ENCODE measurements at regions not wholly inside any gene's neighbourhood (a gene's known extent, or its start where the extent isn't known, plus 50 kb on each side); places are given as distances from the start of the nearest gene placed in this dataset.

GRCh38 chr7:82567356-82567755 lies 123.8 kb upstream of the CACNA2D1 start:
- Mint-ChIP-seq H3K4me3 (no peak overlapping the region), H3K27ac (no peak overlapping the region), H3K9me3 (no peaks in the 10 kb centered on the region), H3K36me3 (ENCODE audit: low read depth) (no peaks in the 10 kb centered on the region), H3K4me1 (ENCODE audit: low read depth) (peaks cover 2% of the 10 kb centered on the region), H3K27me3 (no peaks in the 10 kb centered on the region)
- no peak for DNase-seq

GRCh38 chr7:82566752-82567151 lies 123.2 kb upstream of the CACNA2D1 start:
- H3K27me3 Mint-ChIP-seq: no peaks in the 10 kb centered on the region
- no peak for DNase-seq
- H3K4me3 Mint-ChIP-seq: no peak overlapping the region
- no peaks in the 10 kb centered on the region for H3K36me3 Mint-ChIP-seq (ENCODE audit: low read depth)
- H3K27ac Mint-ChIP-seq: no peak overlapping the region
- no peaks in the 10 kb centered on the region for H3K4me1 Mint-ChIP-seq (ENCODE audit: low read depth)
- no peaks in the 10 kb centered on the region for H3K9me3 Mint-ChIP-seq

- no peak for DNase-seq
Observed at GRCh38 chr7:82562716-82563404, 119.3 kb upstream of the CACNA2D1 start.

GRCh38 chr7:82559193-82559805 lies 115.7 kb upstream of the CACNA2D1 start:
- Mint-ChIP-seq H3K27me3 (peaks cover 3% of the 10 kb centered on the region), H3K9me3 (peaks cover 7% of the 10 kb centered on the region), H3K4me3 (no peak overlapping the region), H3K36me3 (ENCODE audit: low read depth) (no peaks in the 10 kb centered on the region), H3K27ac (no peak overlapping the region), H3K4me1 (ENCODE audit: low read depth) (no peaks in the 10 kb centered on the region)
- DNase-seq: no peak

More at GRCh38 chr7:82562716-82563404, 119.3 kb upstream of the CACNA2D1 start:
- no peaks in the 10 kb centered on the region for H3K36me3 Mint-ChIP-seq (ENCODE audit: low read depth)
- H3K4me1 Mint-ChIP-seq (ENCODE audit: low read depth): no peaks in the 10 kb centered on the region
- no peak overlapping the region for H3K27ac Mint-ChIP-seq
- no peaks in the 10 kb centered on the region for H3K9me3 Mint-ChIP-seq
- H3K4me3 Mint-ChIP-seq: no peak overlapping the region
- H3K27me3 Mint-ChIP-seq: no peaks in the 10 kb centered on the region

GRCh38 chr7:82549616-82550285 lies 106.2 kb upstream of the CACNA2D1 start:
- no peak for DNase-seq
- Mint-ChIP-seq H3K27ac (no peak overlapping the region), H3K27me3 (peaks cover 5% of the 10 kb centered on the region), H3K4me1 (ENCODE audit: low read depth) (no peaks in the 10 kb centered on the region), H3K4me3 (no peak overlapping the region), H3K9me3 (peaks cover 6% of the 10 kb centered on the region), H3K36me3 (ENCODE audit: low read depth) (no peaks in the 10 kb centered on the region)

- H3K9me3 Mint-ChIP-seq: peaks cover 2% of the 10 kb centered on the region
- no peaks in the 10 kb centered on the region for H3K27me3 Mint-ChIP-seq
- no peaks in the 10 kb centered on the region for H3K36me3 Mint-ChIP-seq (ENCODE audit: low read depth)
- no peak overlapping the region for H3K4me3 Mint-ChIP-seq
- H3K4me1 Mint-ChIP-seq (ENCODE audit: low read depth): no peaks in the 10 kb centered on the region
- H3K27ac Mint-ChIP-seq: no peak overlapping the region
- no peak for DNase-seq
Observed at GRCh38 chr7:82548141-82548688, 104.6 kb upstream of the CACNA2D1 start.

GRCh38 chr7:82542665-82543064 lies 99.1 kb upstream of the CACNA2D1 start:
- H3K9me3 Mint-ChIP-seq: peaks cover 2% of the 10 kb centered on the region
- H3K36me3 Mint-ChIP-seq (ENCODE audit: low read depth): no peaks in the 10 kb centered on the region
- no peak for DNase-seq
- peaks cover 3% of the 10 kb centered on the region for H3K27me3 Mint-ChIP-seq
- H3K4me3 Mint-ChIP-seq: no peak overlapping the region
- H3K4me1 Mint-ChIP-seq (ENCODE audit: low read depth): peaks cover 3% of the 10 kb centered on the region
- no peak overlapping the region for H3K27ac Mint-ChIP-seq

GRCh38 chr7:82539969-82540368 lies 96.4 kb upstream of the CACNA2D1 start:
- Mint-ChIP-seq H3K27ac (no peak overlapping the region), H3K4me3 (no peak overlapping the region), H3K27me3 (peaks cover 3% of the 10 kb centered on the region), H3K9me3 (no peaks in the 10 kb centered on the region), H3K36me3 (ENCODE audit: low read depth) (no peaks in the 10 kb centered on the region), H3K4me1 (ENCODE audit: low read depth) (peaks cover 3% of the 10 kb centered on the region)
- no peak for DNase-seq

DNA sequence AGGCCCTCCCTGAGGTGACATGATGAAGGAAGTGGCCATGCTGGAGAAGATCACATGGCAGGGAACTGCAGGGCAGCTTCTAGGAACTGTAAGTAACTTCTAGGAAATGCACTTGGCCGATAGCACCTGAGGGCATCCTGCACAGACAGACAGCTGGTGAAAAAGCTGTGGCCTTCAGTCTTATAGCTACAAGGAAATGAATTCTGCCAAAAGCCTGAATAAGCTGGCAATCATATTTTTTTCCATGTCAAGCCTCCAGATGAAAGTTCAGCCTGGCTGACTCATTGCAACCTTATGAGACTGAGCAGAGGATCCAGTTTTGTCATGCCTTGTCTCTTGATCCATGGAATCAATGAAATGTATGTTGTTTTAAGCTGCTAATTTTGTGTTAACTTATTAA lies 91.1 kb upstream of the CACNA2D1 start:
- H3K4me3 Mint-ChIP-seq: no peak overlapping the region
- H3K4me1 Mint-ChIP-seq (ENCODE audit: low read depth): no peaks in the 10 kb centered on the region
- no peaks in the 10 kb centered on the region for H3K9me3 Mint-ChIP-seq
- no peaks in the 10 kb centered on the region for H3K36me3 Mint-ChIP-seq (ENCODE audit: low read depth)
- DNase-seq: no peak
- H3K27me3 Mint-ChIP-seq: no peaks in the 10 kb centered on the region
- no peak overlapping the region for H3K27ac Mint-ChIP-seq

DNA sequence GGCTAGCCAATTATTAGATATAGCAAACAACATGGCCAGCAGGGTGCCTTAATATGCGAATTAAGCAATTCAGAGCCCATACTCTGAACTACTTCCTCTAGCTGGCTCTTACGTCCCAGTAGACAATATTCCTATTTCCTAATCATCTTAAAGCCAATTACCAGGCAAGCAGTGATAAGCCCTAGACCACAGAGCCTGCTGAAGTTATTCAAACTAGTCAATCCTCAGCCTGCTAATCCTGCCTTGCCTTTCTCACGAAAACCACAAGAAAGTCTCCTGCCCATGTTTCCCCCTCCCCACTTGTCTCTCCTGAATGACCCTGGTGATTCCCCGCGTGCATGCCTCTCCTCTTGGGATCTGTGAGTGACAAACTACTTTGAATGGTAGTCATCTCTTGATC lies 86.8 kb upstream of the CACNA2D1 start:
- Mint-ChIP-seq H3K36me3 (ENCODE audit: low read depth) (no peaks in the 10 kb centered on the region), H3K4me3 (no peak overlapping the region), H3K27ac (no peak overlapping the region), H3K27me3 (no peaks in the 10 kb centered on the region), H3K9me3 (no peaks in the 10 kb centered on the region), H3K4me1 (ENCODE audit: low read depth) (no peaks in the 10 kb centered on the region)
- DNase-seq: no peak

GRCh38 chr7:82528577-82529310 lies 85.2 kb upstream of the CACNA2D1 start:
- Mint-ChIP-seq H3K36me3 (ENCODE audit: low read depth) (no peaks in the 10 kb centered on the region), H3K4me3 (no peak overlapping the region), H3K4me1 (ENCODE audit: low read depth) (no peaks in the 10 kb centered on the region), H3K27ac (no peak overlapping the region), H3K27me3 (no peaks in the 10 kb centered on the region), H3K9me3 (peaks cover 2% of the 10 kb centered on the region)
- no peak for DNase-seq

GRCh38 chr7:82527851-82528250 lies 84.3 kb upstream of the CACNA2D1 start:
- Mint-ChIP-seq H3K36me3 (ENCODE audit: low read depth) (no peaks in the 10 kb centered on the region), H3K4me1 (ENCODE audit: low read depth) (no peaks in the 10 kb centered on the region), H3K27me3 (no peaks in the 10 kb centered on the region), H3K4me3 (no peak overlapping the region), H3K9me3 (peaks cover 2% of the 10 kb centered on the region), H3K27ac (no peak overlapping the region)
- no peak for DNase-seq

GRCh38 chr7:82521906-82522445 lies 78.4 kb upstream of the CACNA2D1 start:
- Mint-ChIP-seq H3K4me1 (ENCODE audit: low read depth) (no peaks in the 10 kb centered on the region), H3K27ac (no peak overlapping the region), H3K9me3 (peaks cover 2% of the 10 kb centered on the region), H3K36me3 (ENCODE audit: low read depth) (no peaks in the 10 kb centered on the region), H3K27me3 (no peaks in the 10 kb centered on the region), H3K4me3 (no peak overlapping the region)
- no peak for DNase-seq

DNA sequence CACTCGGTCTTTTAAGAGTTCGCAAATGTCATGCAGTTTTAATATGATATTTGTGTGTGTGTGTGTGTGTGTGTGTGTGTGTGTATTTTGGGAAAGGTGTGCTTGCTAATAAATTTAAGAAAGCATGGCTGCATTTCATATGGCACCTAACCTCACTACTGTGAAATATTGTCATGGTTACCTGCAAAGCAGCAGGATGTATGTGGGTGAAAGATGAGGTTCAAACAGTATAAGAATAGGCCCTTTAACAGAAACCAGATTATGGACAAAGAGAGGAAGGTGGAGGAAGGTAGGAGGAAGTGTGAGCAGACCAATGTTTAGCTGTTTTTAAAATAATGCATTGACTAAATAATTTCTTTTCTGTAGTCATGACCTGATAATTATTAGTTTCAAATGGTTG lies 73.5 kb upstream of the CACNA2D1 start:
- Mint-ChIP-seq H3K9me3 (peaks cover 2% of the 10 kb centered on the region), H3K4me1 (ENCODE audit: low read depth) (no peaks in the 10 kb centered on the region), H3K27ac (no peak overlapping the region), H3K36me3 (ENCODE audit: low read depth) (no peaks in the 10 kb centered on the region), H3K27me3 (no peaks in the 10 kb centered on the region), H3K4me3 (no peak overlapping the region)
- DNase-seq: no peak

Measured in activated T-cell treated with anti-CD3 and anti-CD28 coated beads, Interleukin-2, amount 50 U/mL, for 24 hours (primary cell).